GM19238 (cell line): ENCODE measurements at regions not wholly inside any gene's neighbourhood (a gene's known extent, or its start where the extent isn't known, plus 50 kb on each side); places are given as distances from the start of the nearest gene placed in this dataset.
"Not testable (repeated sequence)": the region's sequence is repeated elsewhere in the genome, so short reads cannot be mapped to it uniquely, and the experiment has no call there.

Source experiments
- DNase-seq: peaks from one replicate; pipeline ENCODE4 v3.0.0; 2011; ENCODE audit warnings: low spot score; ENCODE audit not compliant: insufficient read length

DNA sequence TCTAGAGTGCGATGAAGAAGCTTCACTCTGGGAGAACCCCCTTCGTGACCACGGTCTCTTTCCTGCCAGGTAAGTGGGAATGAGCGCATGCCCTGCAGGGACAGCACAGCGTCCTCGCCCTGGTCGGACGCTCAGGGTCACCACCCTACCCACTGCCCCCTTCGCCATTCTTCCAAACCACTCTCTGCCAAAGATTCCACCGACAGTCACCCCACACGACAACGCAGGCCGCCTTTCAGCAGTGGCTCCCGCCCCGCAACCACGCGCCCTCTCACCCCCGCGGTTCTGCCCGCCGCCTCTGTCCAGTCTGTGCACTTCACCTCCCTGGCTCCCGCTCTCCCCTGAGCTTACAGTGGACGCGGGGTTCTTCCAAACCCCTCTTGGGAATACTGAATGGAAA, 82.3 kb upstream of the FCGR1A start:
- not testable (repeated sequence) for DNase-seq

GRCh38 chr1:149700677-149701567, 81.6 kb upstream of the FCGR1A start:
- DNase-seq: not testable (repeated sequence)

DNA sequence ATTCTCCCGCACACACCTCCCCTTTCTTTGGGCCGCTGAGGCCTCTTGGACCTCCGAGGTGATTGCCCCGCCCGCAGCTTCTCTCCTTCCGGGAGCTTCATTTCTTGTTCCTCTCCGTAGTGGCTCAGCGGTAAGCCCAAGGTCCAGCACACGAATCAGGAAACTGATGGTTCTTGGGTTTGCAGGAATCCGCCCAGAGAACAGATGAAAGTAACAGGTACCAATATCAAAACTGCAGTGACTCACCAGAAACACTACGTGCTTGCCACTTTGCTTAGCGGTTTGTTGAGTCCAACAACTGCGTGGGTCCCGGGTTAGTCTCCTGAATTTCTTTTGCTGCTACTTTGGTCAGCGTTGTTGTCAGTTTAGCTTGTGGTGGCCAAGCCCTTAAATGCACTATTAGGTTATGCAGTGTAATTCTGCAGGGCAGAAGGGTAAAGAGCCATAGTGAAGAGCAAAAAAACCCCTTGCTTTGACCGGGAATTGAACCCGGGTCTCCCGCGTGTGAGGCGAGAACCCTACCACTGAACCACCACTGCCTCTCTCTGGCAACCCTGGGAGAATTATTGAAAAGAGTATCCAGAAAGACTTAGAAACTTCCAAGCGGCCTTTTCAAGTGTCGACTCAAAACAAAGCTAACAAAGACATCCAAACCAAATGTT, 74.2 kb upstream of the FCGR1A start:
- peak; percentile 2 for DNase-seq

DNA sequence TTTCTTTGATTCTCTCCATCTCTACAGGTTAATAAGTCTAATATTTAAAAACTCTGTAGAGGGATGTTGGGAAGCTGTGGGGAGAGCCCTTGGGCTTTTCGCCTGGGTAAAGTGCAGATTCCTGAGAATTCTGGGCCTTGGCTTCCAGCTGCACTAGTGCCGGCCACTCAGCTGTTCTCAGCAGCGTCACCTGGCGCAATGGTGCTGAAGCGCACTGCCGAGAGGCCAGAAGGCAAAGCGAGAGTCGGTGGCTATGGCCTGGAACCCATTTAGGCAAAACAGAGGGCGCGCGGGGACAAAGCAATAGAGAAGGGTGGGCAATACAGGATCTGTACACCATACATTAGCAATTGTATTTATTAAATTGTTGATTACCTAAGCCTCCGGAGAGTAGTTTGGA, 70.8 kb upstream of the FCGR1A start:
- not testable (repeated sequence) for DNase-seq

DNA sequence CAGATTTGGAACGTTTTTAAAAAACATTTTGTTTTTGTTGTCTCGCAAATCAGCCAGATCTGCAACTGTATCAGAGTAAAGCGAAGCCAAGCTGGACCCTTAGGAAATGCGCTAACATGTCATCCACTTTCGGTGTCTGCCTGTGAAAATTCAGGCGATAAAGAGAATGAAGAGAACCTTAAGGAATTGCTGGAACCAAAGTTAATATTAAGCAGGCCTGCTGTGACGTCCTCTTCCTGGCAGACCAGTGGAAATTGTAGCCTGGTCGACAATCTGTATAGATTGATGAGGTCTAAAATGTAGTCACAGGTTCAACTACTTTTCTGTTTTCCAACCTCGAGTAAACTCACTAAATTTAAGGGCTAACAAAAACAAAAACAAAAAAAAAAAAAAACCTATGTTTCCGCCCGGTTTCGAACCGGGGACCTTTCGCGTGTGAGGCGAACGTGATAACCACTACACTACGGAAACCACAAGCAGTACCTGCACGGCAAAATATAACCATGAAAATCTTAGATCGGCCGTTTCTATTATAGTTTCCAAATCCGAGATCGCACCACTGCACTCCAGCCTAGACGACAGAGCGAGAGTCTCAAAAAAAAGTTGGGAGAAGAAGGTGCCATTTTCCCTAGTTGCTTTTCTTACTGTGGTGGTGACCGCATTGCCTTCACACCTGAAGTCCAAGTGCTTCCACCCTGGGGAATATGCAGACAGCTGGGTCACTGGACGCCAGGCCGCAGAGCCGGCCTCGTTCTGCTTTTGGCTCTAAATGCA, 70.2 kb upstream of the FCGR1A start:
- DNase-seq: not testable (repeated sequence)

DNA sequence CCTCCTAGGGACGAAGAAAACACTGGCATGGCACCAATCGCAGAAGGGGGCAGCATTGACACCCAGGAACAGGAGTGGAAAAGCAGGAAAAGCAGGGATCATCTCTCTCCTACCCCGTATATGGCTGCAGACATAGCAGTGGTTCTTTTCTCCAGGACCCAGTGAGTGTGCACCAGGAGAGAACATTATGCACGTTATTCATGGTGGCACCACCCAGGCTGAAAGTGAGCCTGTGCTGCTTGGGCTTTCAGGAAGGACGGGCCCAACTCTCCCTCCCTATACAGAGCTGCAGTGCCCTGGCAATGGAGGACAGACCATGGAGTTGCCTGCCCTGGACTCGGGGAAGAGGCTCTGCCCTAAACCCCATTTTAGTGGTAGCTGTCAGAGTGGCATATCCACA, 69.0 kb upstream of the FCGR1A start:
- not testable (repeated sequence) for DNase-seq

- DNase-seq: not testable (repeated sequence)
These were observed 68.5 kb upstream of the FCGR1A start for GRCh38 chr1:149713952-149714351.

DNA sequence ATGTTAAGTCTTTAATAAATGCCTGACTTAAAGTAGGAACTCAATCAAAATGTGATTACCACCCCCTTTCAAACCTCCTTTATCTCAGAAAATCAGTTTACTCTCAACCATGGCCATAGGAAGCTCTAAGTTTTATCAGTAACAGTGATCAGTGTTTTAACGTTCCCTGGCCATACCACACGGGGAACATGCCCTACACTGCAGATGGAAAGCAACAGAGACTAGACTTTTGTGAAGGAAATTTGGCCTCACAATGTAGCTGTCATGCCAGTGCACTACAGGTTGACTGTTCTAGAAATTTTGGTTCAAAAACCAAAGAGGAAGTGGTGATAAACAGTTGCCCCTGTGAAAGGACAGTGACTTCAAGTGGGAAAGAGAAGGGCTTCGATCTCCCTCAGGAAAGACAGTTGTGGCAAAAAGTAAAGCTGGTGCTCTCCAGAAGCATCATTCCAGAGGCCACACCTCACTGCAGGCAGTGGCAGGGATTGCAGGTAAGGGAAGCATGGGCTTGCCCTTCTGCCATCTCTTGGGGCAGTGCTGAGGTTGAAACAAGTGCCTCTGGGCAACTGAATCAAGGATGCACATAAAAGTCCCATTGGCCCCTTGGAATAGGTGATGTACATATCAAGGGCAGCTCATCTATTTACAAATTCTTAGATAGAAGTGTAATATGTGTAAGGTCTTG, 57.7 kb upstream of the FCGR1A start:
- DNase-seq: not testable (repeated sequence)

DNA sequence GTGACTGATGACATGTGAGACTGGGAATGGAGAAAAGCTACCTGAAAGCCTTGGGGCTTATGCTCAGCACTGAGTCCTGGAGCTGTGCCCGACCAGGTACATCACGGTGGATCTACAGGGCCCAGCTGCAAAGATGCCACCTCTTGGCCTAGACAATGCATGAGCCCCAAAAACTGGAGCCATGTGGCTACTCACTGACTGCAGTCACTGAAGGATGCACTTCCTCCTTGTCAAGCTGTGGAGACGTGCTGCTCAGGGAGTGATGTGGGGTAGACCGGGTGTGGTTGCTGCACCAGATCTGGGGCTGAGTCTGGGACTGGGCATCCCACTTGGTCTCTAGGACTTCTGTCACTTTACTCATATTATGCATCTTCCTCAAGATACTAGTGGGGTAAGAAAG, 55.8 kb upstream of the FCGR1A start:
- not testable (repeated sequence) for DNase-seq

DNA sequence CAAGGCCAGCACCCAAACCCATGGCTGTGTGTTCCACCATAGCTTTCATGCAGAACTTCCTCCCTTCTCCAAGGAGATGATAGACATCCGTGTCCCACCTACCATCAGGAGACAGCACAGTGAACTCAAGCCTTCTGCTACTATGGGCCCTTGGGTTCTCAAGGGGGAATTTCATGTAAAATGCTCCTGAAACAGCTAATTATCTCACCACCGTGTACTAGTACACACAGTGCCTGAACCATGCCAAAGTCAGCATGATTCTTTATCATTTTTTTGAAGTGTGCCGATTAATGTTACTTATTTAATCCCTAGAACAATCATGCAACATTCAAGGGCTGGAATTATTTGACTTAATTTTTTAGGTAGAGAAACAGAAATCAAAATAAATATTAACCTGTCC, 53.9 kb upstream of the FCGR1A start:
- not testable (repeated sequence) for DNase-seq
